Kasumi-1 (cell line): ENCODE measurements at regions not wholly inside any gene's neighbourhood (a gene's known extent, or its start where the extent isn't known, plus 50 kb on each side); places are given as distances from the start of the nearest gene placed in this dataset.

Experiments used
- DNase-seq, 2 experiments: peaks; one replicate each; lab custom pipeline; 2025; lab: John Stamatoyannopoulos, UW

DNA sequence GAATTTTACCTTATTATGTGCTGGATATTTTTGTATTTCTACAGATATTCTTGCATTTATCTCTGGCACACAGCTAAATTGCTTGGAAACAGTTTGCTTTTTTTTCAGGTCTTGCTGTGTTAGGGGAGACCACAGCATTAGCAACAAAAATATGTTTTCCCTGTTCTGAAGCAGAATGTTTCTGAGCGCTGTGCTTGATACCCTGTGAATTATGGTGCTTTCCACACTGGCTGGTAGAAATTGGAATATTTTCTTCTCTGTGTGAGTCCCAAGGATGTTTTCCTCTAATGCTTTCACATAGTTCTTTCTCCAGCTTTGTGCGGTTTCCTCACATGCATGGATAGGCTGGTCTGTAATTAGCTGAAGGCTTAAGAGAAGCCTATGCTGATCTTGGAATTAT is 651.6 kb upstream of the IGFBP3 start:
- DNase-seq = no peak

DNA sequence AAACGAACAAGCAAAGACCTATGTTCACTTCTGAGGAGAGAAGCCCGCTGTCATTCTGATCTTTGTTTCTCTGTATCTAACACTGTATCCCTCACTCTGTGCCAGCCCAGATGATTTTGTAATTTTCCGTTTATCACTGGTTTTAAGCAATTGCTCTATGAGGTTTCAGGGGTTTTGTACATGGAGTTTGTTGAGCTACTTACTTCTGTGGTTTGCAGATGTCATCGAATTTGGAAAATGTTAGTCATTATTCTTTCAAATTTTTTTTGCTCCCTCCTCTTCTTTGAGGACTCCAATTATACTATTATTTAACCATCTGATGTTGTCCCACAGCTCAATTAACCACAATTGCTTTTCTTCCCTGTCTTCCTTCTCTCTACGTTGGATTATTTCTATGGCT is 650.9 kb upstream of the IGFBP3 start:
- DNase-seq = no peak

DNA sequence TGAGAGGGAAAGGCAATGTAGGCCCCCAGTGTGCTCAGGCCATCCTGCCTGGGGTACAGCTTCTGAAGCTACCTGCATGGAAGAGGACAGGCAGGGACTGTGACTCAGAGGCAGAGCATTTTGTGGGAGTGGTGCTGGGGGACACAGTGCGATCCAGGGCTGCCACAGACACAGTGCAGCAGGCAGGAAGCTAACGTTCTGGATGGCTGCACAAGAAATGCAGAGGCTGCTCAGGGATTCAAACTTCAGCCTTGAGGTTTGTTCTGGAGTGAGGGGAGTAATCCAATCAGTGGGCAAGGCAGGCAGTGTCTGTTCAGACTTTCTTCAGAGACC is 648.0 kb upstream of the IGFBP3 start:
- no peak for DNase-seq

DNA sequence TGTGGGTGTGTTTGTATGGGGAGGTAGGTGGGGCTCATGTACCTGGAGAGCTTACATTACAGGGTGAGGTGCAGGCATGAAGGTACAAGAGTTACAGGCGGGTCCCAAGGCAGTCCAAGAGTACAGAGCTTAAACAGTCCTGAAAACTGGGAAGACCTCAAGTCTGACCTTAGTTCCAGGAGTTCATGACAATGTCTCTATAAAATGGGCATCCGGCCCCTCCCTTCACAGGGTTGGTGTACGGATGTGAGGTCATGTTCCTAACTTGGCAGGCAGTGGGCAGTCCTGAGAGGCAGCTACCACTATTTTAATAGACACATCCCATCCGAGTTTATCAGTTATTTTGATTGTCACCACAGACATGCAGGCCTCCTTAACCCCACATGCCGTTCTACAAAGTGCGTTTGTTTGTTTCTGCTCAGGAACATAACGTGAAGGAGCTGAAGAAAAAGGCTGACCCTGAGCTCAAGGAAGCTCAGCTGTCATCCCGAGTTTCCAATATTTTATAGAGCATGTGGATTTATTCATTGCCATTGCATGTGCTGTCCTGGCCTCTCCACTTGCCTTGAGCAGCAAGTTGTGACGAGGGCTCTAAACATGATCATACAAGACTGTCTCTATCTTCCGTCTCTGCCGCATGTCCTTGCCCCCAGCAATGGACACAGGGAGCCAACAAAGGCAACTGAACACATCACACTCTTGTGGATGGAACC is 647.5 kb upstream of the IGFBP3 start:
- no peak for DNase-seq

DNA sequence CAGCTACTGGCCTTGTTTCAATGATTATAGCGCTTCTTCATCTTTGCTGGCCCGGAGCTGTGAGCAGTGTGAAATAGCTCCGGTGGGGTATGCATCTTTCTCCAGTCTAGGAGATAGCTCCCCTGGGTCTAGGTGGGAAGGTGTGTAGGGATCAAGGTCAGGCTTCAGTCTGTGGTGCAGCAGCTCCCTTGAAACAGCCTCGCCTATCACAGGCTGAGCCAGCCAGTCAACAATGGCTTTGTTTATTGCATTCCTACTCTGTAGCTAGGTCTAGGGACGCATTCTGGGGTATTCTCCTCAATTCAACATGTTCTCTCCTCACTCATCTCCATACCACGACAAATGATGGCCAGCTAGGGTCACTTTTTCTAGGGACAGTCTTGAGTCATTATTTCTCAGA is 646.8 kb upstream of the IGFBP3 start:
- DNase-seq = no peak

DNA sequence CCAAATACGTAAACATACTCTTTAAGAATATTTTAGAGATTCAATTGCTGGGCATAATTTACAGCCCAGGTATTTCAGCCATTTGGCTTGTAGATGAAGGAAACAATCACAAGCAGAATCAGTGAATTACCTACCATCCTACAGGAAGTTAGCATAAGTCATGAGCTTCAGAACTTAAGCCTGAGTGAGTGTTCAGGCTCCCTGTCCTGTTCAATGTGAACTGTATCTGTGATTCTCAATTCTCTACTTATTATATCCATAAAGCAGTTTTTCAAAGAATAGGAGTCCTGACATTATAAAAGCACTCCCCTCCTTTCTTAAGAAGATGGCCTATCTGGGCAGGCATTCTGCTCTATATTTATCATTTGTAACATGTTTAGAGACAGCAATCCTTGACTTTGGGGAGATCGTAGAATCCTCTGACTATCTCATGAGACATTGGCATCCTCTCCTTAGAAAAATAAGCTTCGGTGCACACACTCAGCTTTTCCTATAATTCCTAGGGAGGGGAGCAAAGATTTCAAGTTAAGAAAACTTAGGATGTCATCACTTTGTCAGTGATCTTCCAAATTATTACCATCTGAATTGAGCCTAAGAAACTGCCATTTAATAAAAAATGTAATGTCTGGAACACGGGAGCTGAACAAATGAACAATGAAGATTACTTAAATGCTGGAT is 645.2 kb upstream of the IGFBP3 start:
- no peak for DNase-seq

DNA sequence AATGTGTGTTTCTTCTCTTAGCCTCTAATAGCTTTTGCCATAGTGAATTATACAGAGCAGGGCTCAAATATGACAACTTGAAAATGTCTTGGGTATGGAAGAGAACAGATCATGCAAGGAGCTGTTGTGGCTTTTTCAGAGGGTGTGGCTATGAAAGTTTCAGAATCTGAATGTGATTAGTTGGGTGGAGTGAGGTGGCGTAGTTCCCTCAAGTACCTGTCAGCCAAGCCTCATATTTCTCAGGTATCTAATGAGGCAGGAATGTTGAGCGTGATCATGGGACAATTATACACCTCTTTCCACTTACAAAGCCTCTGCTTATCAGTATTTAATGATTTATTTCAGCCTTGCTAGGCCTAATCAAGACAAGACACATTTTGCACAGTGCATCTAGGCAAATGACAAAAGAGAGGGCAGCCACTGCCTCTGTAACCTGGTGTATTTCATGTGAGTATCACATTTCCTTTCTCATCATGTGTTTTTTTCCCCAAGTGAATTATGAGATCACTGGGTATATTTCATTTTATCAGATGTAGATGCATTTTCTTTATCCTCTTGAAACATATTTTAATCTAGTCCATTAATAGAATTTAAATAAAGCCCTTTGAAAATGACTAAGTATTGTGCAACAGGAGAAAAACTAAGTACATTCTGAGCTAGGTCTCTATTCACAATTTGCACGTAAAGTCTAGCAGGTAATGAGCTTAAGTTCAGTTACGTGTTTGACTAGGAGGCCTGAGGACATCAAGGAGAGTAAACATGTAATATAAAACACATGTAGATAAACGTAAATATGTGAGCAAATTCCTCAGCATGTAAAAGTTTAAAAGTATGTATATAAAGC is 644.4 kb upstream of the IGFBP3 start:
- DNase-seq = no peak

DNA sequence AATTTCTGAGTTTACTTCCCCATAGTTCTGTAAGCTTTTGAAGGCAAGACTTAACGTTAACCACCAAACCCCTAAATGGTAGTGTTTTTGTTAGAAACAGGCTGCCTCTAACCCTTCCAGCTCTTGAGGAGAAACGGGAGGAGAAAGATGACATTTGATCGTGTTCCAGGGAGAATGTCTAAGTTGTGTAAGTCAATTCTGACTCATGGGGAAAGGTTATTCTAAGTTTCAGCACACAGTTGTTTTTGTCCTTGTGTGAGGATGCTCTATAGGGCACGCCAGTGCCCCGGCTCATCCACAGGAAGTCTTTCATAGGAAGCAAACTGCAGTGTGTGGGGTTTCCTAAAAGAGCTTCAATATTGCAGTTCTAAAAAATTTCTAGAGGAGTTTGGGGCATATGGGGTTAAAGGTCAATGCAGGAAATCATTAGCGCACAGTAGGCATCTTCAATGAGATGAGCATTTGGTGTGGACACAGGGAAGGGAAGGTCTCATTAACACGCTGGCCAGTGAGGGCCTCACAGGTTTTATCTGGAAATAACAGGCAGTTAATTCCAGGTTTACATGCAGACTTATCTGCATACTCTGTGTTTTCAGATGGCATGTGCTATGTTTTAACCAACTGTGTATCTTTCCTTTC is 638.2 kb upstream of the IGFBP3 start:
- no peak for DNase-seq

DNA sequence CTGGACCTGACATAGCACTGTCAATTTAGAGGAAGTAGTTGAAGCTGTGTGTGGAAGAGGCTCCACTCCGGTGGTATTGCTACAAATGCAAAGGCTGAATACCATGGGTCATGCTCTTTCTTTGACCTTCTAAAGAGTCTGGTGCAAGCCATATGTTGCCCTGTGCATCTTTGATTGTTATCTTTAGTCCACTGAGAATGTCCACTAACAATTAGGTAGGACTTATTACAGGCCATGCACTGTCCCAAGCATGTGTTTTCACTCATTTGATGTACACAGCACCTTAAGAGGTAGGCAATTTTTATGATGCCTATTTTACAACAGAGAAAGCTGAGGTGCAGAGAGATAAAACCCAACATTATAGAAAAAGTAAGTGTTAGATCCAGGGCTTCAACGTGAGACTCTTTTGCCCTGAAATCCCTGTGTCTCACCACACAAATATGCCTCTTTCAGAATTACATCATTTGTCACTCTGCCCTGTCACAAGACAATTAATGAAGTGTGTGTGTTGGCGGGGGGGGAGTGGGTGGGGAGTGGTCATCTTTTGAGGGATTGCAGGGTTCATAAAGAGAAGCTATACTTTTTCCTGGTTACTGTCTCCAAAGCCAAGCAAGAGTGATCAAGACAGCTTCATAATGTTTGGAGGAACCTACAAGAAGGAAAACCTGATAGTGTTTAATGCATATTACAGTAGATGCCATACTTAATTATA is 637.6 kb upstream of the IGFBP3 start:
- DNase-seq = no peak

DNA sequence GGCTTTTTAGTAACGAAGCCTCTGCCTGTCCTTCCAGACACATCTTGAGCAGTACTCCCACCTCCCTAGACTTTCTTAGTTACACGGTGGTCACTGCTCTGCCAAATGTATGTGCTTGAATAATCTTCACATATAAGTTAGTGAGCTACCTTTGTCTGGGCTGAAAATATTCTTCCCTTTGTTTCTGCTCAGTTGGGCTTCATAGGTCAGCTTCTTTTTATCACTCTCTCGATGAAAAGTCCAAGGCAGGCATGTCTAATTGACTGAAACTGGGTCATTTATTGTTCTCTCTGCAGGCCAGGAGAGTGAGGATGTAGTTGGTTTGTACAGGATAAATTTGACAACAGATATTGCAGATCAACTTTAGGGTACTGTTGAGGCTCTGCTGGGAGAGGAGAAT is 636.7 kb upstream of the IGFBP3 start:
- no peak for DNase-seq

DNA sequence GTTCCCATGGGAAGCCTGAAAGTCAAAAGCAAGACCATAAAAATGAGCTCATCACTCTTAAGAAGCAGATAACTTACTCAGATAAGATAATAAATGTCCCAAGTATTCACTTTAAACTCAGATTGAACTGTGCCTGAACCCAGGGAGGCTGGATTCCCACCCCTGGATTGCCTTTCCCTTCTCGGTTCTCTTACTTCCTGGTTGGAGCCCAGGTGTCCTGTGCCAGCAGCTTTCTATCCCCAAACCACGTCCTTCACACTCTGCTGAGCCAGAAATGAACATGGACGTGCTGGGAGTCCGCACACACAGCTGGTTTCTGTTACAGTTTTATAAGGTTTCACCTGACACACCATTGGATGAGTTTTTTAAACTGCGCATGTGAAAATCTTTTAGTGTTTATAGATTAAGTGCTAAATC is 636.2 kb upstream of the IGFBP3 start:
- no peak for DNase-seq

DNA sequence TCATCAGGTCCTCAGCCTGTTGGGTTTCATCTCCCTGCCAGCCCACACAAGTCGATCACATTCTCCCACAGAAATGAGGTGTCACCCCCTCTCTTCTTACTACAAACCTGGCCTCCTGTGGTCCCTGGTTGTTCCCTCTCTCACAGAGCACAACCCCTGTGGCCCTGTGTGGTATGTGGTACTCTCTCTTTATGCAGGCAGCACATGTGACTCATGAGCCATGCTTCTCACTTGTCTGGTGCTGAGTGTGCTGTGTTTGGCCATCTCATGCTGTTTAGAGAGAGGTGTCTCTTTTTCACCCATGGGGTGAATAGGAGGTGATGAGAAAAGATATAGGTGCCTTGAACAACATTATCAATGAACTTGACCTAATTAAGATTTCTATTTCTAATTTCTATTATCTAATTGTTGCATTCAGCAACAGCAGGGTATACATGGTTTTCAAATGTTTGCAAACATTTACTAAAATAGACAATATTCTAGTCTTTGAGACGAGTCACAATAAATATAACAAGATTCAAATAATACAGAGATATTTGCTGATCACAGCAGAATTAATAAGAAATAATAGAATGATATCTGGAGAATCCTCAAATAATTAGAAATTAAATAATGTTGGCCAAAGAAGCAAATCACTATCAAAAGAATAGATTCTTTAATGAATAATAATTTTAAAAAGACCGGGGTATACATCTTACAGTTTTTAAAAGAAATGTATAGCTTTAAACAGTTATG is 633.8 kb upstream of the IGFBP3 start:
- DNase-seq = no peak

DNA sequence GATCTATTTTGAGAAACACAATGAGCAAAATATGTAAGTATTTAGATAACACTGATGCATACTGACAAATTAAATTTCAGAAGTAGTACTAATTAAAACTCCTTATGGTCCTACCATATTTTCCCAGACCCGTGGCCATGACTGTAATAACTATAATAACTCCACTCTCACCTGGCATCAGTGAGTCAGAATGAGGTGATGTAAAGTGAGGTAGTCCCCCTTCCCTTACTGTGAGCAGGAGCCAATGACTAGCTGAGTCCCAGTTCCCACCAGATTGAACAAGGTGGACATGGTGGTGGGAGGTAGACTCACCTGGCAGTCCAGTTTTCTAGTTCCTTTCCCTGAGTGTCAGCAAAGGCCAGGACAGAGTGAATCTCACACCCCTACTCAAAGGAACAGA is 630.5 kb upstream of the IGFBP3 start:
- DNase-seq = no peak

DNA sequence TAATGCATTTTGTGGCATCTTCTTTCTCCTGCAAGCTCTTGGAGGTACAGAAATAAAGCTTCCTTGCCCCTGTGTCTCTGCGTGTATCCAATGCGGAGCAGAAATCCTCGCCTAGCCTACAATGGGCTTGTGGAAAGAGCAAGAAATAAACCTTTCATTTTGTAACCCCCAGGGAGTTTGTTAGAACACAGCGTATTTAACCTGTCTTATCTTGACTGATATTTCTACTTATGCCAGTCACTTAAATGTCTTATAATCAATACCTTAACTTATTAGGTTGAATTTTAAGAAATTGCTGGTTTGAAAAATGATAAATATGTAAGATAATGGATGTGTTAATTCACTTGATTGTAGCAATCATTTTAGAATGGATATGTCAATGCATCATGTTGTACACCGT is 629.8 kb upstream of the IGFBP3 start:
- DNase-seq = no peak

DNA sequence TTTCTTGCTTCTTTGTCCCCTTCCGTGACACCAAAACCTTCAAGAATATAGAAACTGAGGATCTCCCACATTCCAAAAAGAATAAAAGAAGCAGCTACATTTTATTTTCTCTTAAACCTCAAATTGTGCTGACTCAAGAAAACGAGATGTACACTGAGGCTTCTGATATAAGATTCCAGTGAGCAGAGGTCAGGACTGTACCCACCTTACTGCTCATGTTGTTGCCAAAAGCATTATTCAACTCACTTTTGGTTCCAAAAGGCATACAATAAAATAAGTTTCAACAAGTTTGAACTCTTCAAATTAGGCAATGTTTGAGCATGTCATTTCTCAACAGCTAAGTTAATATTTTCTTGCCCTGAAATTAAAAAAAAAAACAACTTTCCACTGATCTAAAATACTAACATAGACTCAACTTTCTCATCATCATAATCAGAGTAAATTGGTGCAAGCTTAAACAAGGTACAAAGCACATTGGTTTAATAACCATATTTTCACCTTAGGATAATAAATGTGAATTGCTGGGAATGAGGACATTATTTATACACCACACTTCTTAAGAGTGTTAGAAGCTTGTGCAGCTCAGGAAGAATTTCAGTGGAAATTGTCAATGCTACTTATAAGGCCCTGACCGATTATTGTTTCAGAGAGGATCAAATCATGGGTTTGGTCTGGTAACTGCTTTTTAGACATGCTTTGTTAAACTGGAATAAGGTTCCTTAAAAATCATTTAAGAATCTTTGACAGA is 629.0 kb upstream of the IGFBP3 start:
- DNase-seq = no peak

DNA sequence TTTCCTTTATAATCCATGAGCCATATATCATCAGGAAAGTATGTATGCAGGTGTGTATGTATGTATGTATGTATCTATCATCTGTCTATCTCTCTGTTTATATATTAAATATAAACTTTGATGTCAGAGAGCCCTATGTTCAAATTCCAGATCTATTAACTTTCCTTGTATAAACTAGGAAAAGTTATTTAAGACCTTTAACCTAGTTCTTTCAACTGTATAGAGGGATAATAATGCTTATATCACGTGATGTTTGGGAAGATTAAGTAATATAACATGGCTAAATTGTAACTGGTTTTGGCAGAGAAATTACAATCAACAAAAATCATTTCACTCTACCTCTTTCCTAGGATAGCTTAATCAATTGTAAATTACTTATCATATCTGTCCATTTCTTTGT is 628.3 kb upstream of the IGFBP3 start:
- DNase-seq = no peak

DNA sequence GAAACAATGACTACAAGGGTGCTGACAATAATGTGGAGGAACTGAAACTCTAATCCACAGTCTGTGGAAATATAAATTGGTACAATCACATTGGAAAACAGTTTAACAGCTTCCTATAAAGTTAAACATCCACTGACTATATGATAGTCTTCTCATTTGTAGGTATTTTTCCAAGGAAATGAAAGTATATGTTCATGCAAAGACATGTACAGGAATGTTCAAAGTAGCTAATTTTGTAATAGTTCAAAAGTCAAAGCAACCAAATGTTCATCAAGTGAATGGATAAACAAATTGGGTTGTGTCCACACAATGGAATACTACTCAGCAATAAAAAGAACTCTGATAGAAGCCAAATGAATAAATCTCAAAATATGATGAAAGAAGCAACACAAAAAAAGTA is 626.0 kb upstream of the IGFBP3 start:
- DNase-seq = no peak

DNA sequence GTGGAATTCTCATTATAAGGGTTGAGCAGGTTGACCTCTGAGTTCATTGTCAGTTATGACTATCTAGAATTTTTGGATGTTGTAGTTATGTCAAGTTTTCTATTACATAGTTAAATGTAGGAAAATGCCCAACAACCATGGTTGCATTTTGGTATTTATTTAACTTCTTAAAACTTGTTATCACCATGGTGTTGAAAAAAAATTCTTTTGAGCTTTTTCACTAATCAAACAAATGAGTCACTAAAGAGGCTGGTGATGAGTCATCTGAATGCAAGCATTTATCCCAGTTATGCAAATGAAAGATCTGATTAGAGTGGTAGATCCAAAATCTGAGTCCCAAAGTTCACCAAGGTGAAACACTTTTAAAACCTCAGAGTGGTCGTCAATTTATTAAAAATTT is 624.7 kb upstream of the IGFBP3 start:
- DNase-seq = no peak

DNA sequence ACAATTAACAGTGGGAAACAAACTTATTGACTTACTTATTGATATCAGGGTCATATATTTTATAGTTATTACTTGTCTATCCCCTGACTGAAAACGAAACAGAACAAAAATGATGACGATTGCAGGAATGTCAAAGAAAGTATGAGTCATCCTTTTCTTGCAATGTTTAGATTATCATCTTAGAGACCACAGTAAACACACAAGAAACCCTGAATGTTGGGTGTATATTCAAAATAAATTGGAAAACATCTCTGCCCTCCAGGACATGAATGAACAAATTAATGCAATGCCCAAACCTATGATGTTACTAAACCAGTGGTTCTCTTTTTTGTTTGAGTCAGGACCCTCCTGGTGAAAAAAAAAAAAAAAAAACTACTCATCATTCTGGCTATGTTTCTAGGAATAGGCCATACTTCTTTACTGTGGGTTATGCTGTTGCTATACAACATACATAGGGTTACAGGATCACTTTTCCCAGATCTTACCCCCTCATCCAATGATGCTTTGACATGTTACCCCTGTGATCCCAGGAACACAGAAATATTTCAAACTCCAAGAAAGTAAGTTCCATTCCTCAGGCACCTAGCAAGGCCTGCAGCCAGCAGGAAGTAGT is 623.4 kb upstream of the IGFBP3 start:
- no peak for DNase-seq

DNA sequence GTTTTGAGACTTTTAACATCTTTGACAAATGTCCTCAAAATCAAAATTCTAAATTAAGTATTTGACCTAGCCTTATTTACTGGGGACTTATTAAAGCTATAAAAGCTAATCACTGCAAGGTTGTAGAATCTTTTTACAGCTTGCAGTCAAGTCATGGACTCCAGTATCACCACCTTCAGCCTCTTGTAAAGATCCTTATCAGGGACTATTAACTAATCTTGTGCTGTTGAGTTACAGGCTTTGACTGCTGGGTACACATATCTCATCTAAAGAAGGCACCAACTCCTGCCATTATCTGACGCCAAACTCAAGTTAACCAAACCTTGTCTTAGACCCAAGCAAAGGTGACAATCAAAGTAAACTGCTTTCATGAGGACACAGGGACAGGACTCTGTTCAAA is 621.0 kb upstream of the IGFBP3 start:
- DNase-seq = no peak
